GM21526 (cell line): ENCODE measurements at regions not wholly inside any gene's neighbourhood (a gene's known extent, or its start where the extent isn't known, plus 50 kb on each side); places are given as distances from the start of the nearest gene placed in this dataset.
"Not testable (repeated sequence)": the region's sequence is repeated elsewhere in the genome, so short reads cannot be mapped to it uniquely, and the experiment has no call there.

Experiments
- ATAC-seq: cut with Tn5 transposase; IDR thresholded peaks from one replicate; pipeline ENCODE4 v1.9.1; 2021; ENCODE audit warnings: moderate library complexity; ENCODE audit not compliant: unreplicated experiment, low FRiP score

GRCh38 chr13:97520061-97520460 lies 86.1 kb downstream of the RAP2A start:
- ATAC-seq, result no peak

- no peak for ATAC-seq
These were observed 86.9 kb downstream of the RAP2A start for GRCh38 chr13:97520866-97521265.

- ATAC-seq, result no peak
These were observed 87.8 kb downstream of the RAP2A start for GRCh38 chr13:97521726-97522125.

- ATAC-seq, result no peak
These were observed 88.3 kb downstream of the RAP2A start for GRCh38 chr13:97522243-97522642.

GRCh38 chr13:97526556-97526955 lies 92.6 kb downstream of the RAP2A start:
- ATAC-seq, result no peak

- no peak for ATAC-seq
These were observed 94.5 kb downstream of the RAP2A start for GRCh38 chr13:97528518-97528917.

GRCh38 chr13:97534540-97534939 lies 100.6 kb downstream of the RAP2A start:
- ATAC-seq, result no peak

GRCh38 chr13:97535614-97536013 lies 101.6 kb downstream of the RAP2A start:
- ATAC-seq, result no peak

GRCh38 chr13:97537110-97537509 lies 103.1 kb downstream of the RAP2A start:
- peak; percentile 86 for ATAC-seq

GRCh38 chr13:97538203-97538602 lies 104.2 kb downstream of the RAP2A start:
- no peak for ATAC-seq

GRCh38 chr13:97539651-97540610 lies 106.0 kb downstream of the RAP2A start:
- ATAC-seq, result no peak

- no peak for ATAC-seq
These were observed 106.7 kb downstream of the RAP2A start for GRCh38 chr13:97540696-97541095.

GRCh38 chr13:97542102-97542685 lies 108.2 kb downstream of the RAP2A start:
- ATAC-seq, result no peak

GRCh38 chr13:97544031-97544765 lies 110.2 kb downstream of the RAP2A start:
- no peak for ATAC-seq

GRCh38 chr13:97544971-97545499 lies 111.1 kb downstream of the RAP2A start:
- not testable (repeated sequence) for ATAC-seq

- peak; percentile 74 for ATAC-seq
These were observed 114.2 kb downstream of the RAP2A start for GRCh38 chr13:97548138-97548537.

GRCh38 chr13:97548711-97549110 lies 114.7 kb downstream of the RAP2A start:
- no peak for ATAC-seq

GRCh38 chr13:97549201-97549600 lies 115.2 kb downstream of the RAP2A start:
- no peak for ATAC-seq

- ATAC-seq, result no peak
These were observed 120.5 kb downstream of the RAP2A start for GRCh38 chr13:97554496-97554895.

- ATAC-seq, result no peak
These were observed 121.1 kb downstream of the RAP2A start for GRCh38 chr13:97555034-97555433.

- ATAC-seq, result no peak
These were observed 125.1 kb downstream of the RAP2A start for GRCh38 chr13:97559030-97559429.
